HepG2 (cell line): ENCODE measurements at regions not wholly inside any gene's neighbourhood (a gene's known extent, or its start where the extent isn't known, plus 50 kb on each side); places are given as distances from the start of the nearest gene placed in this dataset.
A peak's percentile ranks its signal among the peaks of the same experiment; 100 is the strongest.

Experiments used
- ATAC-seq: fragments of 200-7000 bp; cut with Tn5 transposase; 3 replicates; pipeline ENCODE4 v1.9.1; 2020; ENCODE audit warnings: mild to moderate bottlenecking, moderate library complexity
- BruUV-seq: library from RNA; stranded (reverse); fragments of 400-500 nt; replicated peaks from 2 replicates; lab custom pipeline; 2021; lab: Mats Ljungman, UMichigan
- CTCF ChIA-PET: fragments of 300-600 bp; formaldehyde crosslinking; extraction: SDS; loops from one replicate; lab custom pipeline; 2021; ENCODE audit warnings: low total read pairs, inconsistent platforms, low intra/inter-chr PET ratio; lab: Yijun Ruan, JAX
- POLR2A ChIA-PET: fragments of 350-600 bp; sonication (Branson Sonifier 250); formaldehyde crosslinking; loops from one replicate; lab custom pipeline; 2020; ENCODE audit warnings: antibody characterized with exemption, inconsistent platforms; lab: Yijun Ruan, JAX
- DNase-seq: peaks from one replicate; pipeline ENCODE4 v3.0.0-alpha.2; 2015; ENCODE audit warnings: low spot score
- FAIRE-seq: peaks from 3 replicates; lab custom pipeline; 2011; peaks lifted over from hg19 to GRCh38; lab: Jason Lieb, UNC
- H2AFZ ChIP-seq: one replicate; pipeline ENCODE4 v1.6.1; 2011; ENCODE audit warnings: low read length, inconsistent platforms
- H3K27ac ChIP-seq: fragments of 300-600 bp; 3 replicates; pipeline ENCODE4 v1.8.0; 2011; ENCODE audit warnings: mixed run types, mild to moderate bottlenecking, mixed read lengths, low read length, inconsistent platforms; ENCODE audit not compliant: insufficient read depth; ENCODE audit errors: extremely low read length
- H3K27me3 ChIP-seq, 2 experiments: fragments of 200-600 bp in 1 of 2; 2 replicates in 1 of 2; 3 replicates in 1 of 2; pipeline versions ENCODE4 v1.6.0 to v1.8.0; 2011; ENCODE audit warnings: low read length in 2 of 2, mild to moderate bottlenecking in 2 of 2, moderate library complexity in 2 of 2, inconsistent platforms in 1 of 2; ENCODE audit not compliant: insufficient read depth in 2 of 2, control insufficient read depth in 1 of 2
- H3K36me3 ChIP-seq, 2 experiments: fragments of 200-600 bp in 1 of 2; replicated peaks in 1 of 2; 2 replicates in 1 of 2; 3 replicates in 1 of 2; pipeline versions ENCODE4 v1.5.1 to v1.8.0; 2011; ENCODE audit warnings: low read length in 2 of 2, inconsistent platforms in 1 of 2; ENCODE audit not compliant: insufficient read depth in 2 of 2, control insufficient read depth in 1 of 2
- H3K4me1 ChIP-seq: 2 replicates; pipeline ENCODE4 v1.5.1; 2012; ENCODE audit warnings: low read length, inconsistent platforms; ENCODE audit not compliant: insufficient read depth
- H3K4me2 ChIP-seq: 2 replicates; pipeline ENCODE4 v1.6.0; 2011; ENCODE audit warnings: low read depth, low read length, inconsistent platforms
- H3K4me3 ChIP-seq, 3 experiments: fragments of 200-600 bp in 1 of 3; sonication (generic), shearing (Covaris generic) in 1 of 3; replicated peaks in 1 of 3; 2 replicates each; pipeline ENCODE4 v1.5.1; 2011 to 2016; ENCODE audit warnings: low read length in 3 of 3, inconsistent platforms in 2 of 3, low read depth in 2 of 3, mild to moderate bottlenecking in 2 of 3, control low read depth in 1 of 3, mixed read lengths in 1 of 3; ENCODE audit not compliant: insufficient read depth in 1 of 3
- H3K79me2 ChIP-seq: one replicate; pipeline ENCODE4 v1.6.1; 2011; ENCODE audit warnings: low read length, inconsistent platforms; ENCODE audit not compliant: insufficient read depth
- H3K9ac ChIP-seq: 2 replicates; pipeline ENCODE4 v1.6.0; 2011; ENCODE audit warnings: mild to moderate bottlenecking, low read depth, low read length, inconsistent platforms; ENCODE audit not compliant: insufficient read depth
- H3K9me3 ChIP-seq: 2 replicates; pipeline ENCODE4 v1.5.1; 2012; ENCODE audit warnings: mild to moderate bottlenecking, low read length
- H4K20me1 ChIP-seq: 2 replicates; pipeline ENCODE4 v1.6.0; 2011; ENCODE audit warnings: inconsistent platforms, mild to moderate bottlenecking, low read length, moderate library complexity; ENCODE audit not compliant: insufficient read depth
- CEBPZ ChIP-seq: IDR thresholded peaks from 2 replicates; pipeline ENCODE4 v1.6.1; 2012; ENCODE audit warnings: low read length, improper control_type of control experiment
- IRX3 ChIP-seq: sonication (generic); formaldehyde crosslinking; IDR thresholded peaks from 2 replicates; pipeline ENCODE4 v1.8.1; 2023; ENCODE audit warnings: mild to moderate bottlenecking, low read depth, missing genetic modification reagents, borderline replicate concordance
- NR2F1 ChIP-seq, 2 experiments: fragments of 450-650 bp in 1 of 2; formaldehyde crosslinking in 1 of 2; IDR thresholded peaks; 2 replicates each; pipeline versions ENCODE4 v1.5.0 to v1.6.1; 2016 to 2020; ENCODE audit warnings: mild to moderate bottlenecking in 1 of 2, missing compliant biosample characterization in 1 of 2, missing genetic modification reagents in 1 of 2, moderate library complexity in 1 of 2
- RAD21 ChIP-seq: fragments of 450-650 bp; formaldehyde crosslinking; IDR thresholded peaks from 2 replicates; pipeline ENCODE4 v1.5.0; 2020; ENCODE audit warnings: mild to moderate bottlenecking
- RFXANK ChIP-seq: IDR thresholded peaks from 2 replicates; pipeline ENCODE4 v1.6.1; 2016
- SMC3 ChIP-seq: IDR thresholded peaks from 2 replicates; pipeline ENCODE4 v1.6.1; 2011; ENCODE audit warnings: low read length, improper control_type of control experiment
- STAG1 ChIP-seq: sonication (generic); formaldehyde crosslinking; IDR thresholded peaks from 2 replicates; pipeline ENCODE4 v1.4.0; 2020; ENCODE audit warnings: missing genetic modification reagents
- TBX3 ChIP-seq: fragments of 450-650 bp; IDR thresholded peaks from 2 replicates; pipeline ENCODE4 v1.6.1; 2017; ENCODE audit warnings: antibody characterized with exemption, mild to moderate bottlenecking, inconsistent platforms, borderline replicate concordance
- ZNF12 ChIP-seq: sonication (generic); formaldehyde crosslinking; IDR thresholded peaks from 2 replicates; pipeline ENCODE4 v1.5.0; 2020; ENCODE audit warnings: missing genetic modification reagents
- ZNF263 ChIP-seq: sonication (generic); formaldehyde crosslinking; IDR thresholded peaks from 2 replicates; pipeline ENCODE4 v1.4.0; 2020; ENCODE audit warnings: missing genetic modification reagents
- ZNF468 ChIP-seq: sonication (generic); formaldehyde crosslinking; IDR thresholded peaks from 2 replicates; pipeline ENCODE4 v1.8.0; 2022; ENCODE audit warnings: mild to moderate bottlenecking, moderate library complexity, missing genetic modification reagents
- ZNF562 ChIP-seq: sonication (generic); formaldehyde crosslinking; IDR thresholded peaks from 2 replicates; pipeline ENCODE4 v1.8.0; 2022; ENCODE audit warnings: missing genetic modification reagents, borderline replicate concordance
- ZNF674 ChIP-seq: sonication (generic); formaldehyde crosslinking; IDR thresholded peaks from 2 replicates; pipeline ENCODE4 v1.5.0; 2020; ENCODE audit warnings: low read depth, mild to moderate bottlenecking, missing genetic modification reagents
- ZNF772 ChIP-seq: sonication (generic); formaldehyde crosslinking; IDR thresholded peaks from 2 replicates; pipeline ENCODE4 v1.5.0; 2020; ENCODE audit warnings: mild to moderate bottlenecking, missing genetic modification reagents
- WGBS: methylation state at CpG from one replicate; pipeline ENCODE4 v1.1.6; 2017; ENCODE audit warnings: low lambda C conversion rate; 5-methylcytosine and 5-hydroxymethylcytosine counted together
- in situ Hi-C: cut with HindIII; loops from 2 replicates; pipeline ENCODE4 v1.10.0; 2017; ENCODE audit warnings: low pct_unique_long_range_greater_than_20kb; ENCODE audit not compliant: extremely low pct_ligation_motif_present
- intact Hi-C: fragments of 100-400 bp; cut with micrococcal nuclease; formaldehyde crosslinking; loops from one replicate; pipeline ENCODE4 v1.10.0; 2022; ENCODE audit not compliant: unreplicated experiment
- TF ChIP-seq, protein P1 (sequence below): sonication (generic); formaldehyde crosslinking; IDR thresholded peaks from 2 replicates; pipeline ENCODE4 v1.5.0; 2020; ENCODE audit warnings: mild to moderate bottlenecking, missing genetic modification reagents, moderate library complexity
- TF ChIP-seq, protein P2 (sequence below): IDR thresholded peaks from 2 replicates; pipeline ENCODE4 v1.6.1; 2016; ENCODE audit warnings: low read depth, control low read depth

DNA sequence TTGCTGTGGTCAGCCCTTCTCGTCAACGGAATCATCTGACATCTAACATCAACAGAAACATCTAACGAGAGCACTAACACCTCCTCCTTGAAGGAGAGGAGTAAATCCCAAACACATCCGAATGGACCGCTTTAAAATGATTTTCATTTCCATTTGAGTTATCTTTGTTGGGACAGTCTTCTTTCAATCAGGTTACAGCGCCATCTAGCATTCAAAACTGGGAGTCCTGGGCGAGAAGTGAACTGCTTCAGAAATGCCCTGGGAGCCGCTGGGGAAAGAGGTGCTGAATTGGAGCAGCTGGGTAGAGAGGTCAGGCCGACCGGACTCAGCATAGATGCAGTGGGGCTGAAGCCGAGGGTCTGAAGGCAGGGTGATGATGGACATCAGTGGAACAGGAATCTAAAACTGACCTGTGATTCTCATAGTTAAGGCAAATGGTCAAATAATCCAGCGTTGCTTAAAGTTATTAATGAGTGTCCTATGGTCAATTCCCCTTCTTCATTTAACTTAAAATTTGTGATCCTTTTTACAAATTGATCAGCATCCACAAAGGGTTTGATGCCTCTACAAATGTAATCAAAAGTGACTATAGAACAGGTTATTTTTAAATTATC lies 170.0 kb upstream of the NDN start:
- H3K27ac ChIP-seq, result no peak overlapping the region
- in situ Hi-C loops, result no loop called here
- FAIRE-seq (no peak), DNase-seq (peak; percentile 53), ATAC-seq (peak; percentile 84)
- H4K20me1 ChIP-seq, result no peaks in the 10 kb centered on the region
- WGBS, result 6% methylated on average over 12 of the region's 12 CpGs
- no peaks in the 10 kb centered on the region; a peak in 2 of 5 replicates for H3K27me3 ChIP-seq
- peaks cover 5% of the 10 kb centered on the region; the same call in 1 of the 2 replicates for H3K4me1 ChIP-seq
- no peaks in the 10 kb centered on the region for H3K79me2 ChIP-seq
- BruUV-seq, result no TSS peak
- intact Hi-C loops, result loop anchor here (1.0 to 10.0 kb wide), 4 partner anchors 34 to 215 kb away; no protein-coding TSS in a partner anchor
- no peaks in the 10 kb centered on the region for H3K9me3 ChIP-seq
- H2AFZ ChIP-seq, result no peak overlapping the region
- no peaks in the 10 kb centered on the region for H3K36me3 ChIP-seq
- no peak overlapping the region for H3K9ac ChIP-seq
- no peak overlapping the region for H3K4me3 ChIP-seq
- no peak overlapping the region; the same call in 1 of the 2 replicates for H3K4me2 ChIP-seq
- ChIA-PET CTCF (interaction anchor here (0.7 to 3.0 kb wide), 7 partner anchors 10 to 214 kb away, joined by 3 to 33 read pairs (median 8); no protein-coding TSS in a partner anchor), POLR2A (no interaction called here)
- TF ChIP-seq ZNF12 (CRISPR knock-in tag) (no peak), IRX3 (CRISPR knock-in tag) (no peak), TBX3 (no peak), SMC3 (peak; percentile 59), ZNF772 (CRISPR knock-in tag) (no peak), STAG1 (CRISPR knock-in tag) (peak; percentile 77), ZNF263 (peak; percentile 70; the same call in 1 of the 2 replicates), RFXANK (CRISPR knock-in tag) (no peak), RAD21 (CRISPR knock-in tag) (0 out of 2 replicates have a peak, but pooled peaks have one; percentile 20), CEBPZ (no peak), ZNF562 (CRISPR knock-in tag) (no peak), NR2F1 (CRISPR knock-in tag; IDR thresholded peaks at IDR 0.05) (no peak), ZNF674 (no peak), ZNF468 (CRISPR knock-in tag) (no peak)
- TF ChIP-seq, protein P1, sequence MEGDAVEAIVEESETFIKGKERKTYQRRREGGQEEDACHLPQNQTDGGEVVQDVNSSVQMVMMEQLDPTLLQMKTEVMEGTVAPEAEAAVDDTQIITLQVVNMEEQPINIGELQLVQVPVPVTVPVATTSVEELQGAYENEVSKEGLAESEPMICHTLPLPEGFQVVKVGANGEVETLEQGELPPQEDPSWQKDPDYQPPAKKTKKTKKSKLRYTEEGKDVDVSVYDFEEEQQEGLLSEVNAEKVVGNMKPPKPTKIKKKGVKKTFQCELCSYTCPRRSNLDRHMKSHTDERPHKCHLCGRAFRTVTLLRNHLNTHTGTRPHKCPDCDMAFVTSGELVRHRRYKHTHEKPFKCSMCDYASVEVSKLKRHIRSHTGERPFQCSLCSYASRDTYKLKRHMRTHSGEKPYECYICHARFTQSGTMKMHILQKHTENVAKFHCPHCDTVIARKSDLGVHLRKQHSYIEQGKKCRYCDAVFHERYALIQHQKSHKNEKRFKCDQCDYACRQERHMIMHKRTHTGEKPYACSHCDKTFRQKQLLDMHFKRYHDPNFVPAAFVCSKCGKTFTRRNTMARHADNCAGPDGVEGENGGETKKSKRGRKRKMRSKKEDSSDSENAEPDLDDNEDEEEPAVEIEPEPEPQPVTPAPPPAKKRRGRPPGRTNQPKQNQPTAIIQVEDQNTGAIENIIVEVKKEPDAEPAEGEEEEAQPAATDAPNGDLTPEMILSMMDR (CRISPR knock-in tag), result peak; percentile 76
- TF ChIP-seq, protein P2, sequence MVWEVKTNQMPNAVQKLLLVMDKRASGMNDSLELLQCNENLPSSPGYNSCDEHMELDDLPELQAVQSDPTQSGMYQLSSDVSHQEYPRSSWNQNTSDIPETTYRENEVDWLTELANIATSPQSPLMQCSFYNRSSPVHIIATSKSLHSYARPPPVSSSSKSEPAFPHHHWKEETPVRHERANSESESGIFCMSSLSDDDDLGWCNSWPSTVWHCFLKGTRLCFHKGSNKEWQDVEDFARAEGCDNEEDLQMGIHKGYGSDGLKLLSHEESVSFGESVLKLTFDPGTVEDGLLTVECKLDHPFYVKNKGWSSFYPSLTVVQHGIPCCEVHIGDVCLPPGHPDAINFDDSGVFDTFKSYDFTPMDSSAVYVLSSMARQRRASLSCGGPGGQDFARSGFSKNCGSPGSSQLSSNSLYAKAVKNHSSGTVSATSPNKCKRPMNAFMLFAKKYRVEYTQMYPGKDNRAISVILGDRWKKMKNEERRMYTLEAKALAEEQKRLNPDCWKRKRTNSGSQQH (CRISPR knock-in tag), result no peak
